Liver (tissue), 7 donors: ENCODE measurements at regions not wholly inside any gene's neighbourhood (a gene's known extent, or its start where the extent isn't known, plus 50 kb on each side); places are given as distances from the start of the nearest gene placed in this dataset.

ENCODE experiments used
- DNase-seq: peaks from one replicate; pipeline ENCODE4 v3.0.0-alpha.2; 2017; ENCODE audit warnings: low spot score
- H3K27ac ChIP-seq, 2 donors: one replicate each; pipeline ENCODE4 v1.7.0; 2013; ENCODE audit warnings: inconsistent platforms in 2 of 2, low read length in 2 of 2, control low read depth in 1 of 2, low read depth in 1 of 2, mild to moderate bottlenecking in 1 of 2
- H3K27me3 ChIP-seq, 4 donors: one replicate each; pipeline versions ENCODE4 v1.6.1 to v1.7.0; 2013; ENCODE audit warnings: low read length in 3 of 4, inconsistent platforms in 1 of 4, mild to moderate bottlenecking in 1 of 4, moderate library complexity in 1 of 4; ENCODE audit not compliant: control insufficient read depth in 4 of 4, insufficient read depth in 4 of 4
- H3K36me3 ChIP-seq, 4 donors: one replicate each; pipeline versions ENCODE4 v1.6.1 to v1.7.0; 2013; ENCODE audit warnings: low read length in 3 of 4, mild to moderate bottlenecking in 3 of 4, low read depth in 1 of 4, moderate library complexity in 1 of 4; ENCODE audit not compliant: control insufficient read depth in 4 of 4, insufficient read depth in 3 of 4
- H3K4me1 ChIP-seq, 4 donors: one replicate each; pipeline versions ENCODE4 v1.6.1 to v1.7.0; 2013; ENCODE audit warnings: low read length in 3 of 4, mild to moderate bottlenecking in 3 of 4, moderate library complexity in 1 of 4; ENCODE audit not compliant: control insufficient read depth in 4 of 4, insufficient read depth in 4 of 4
- H3K4me3 ChIP-seq, 3 donors: one replicate each; pipeline versions ENCODE4 v1.6.1 to v1.7.0; 2013; ENCODE audit warnings: low read length in 3 of 3, control low read depth in 1 of 3, low read depth in 1 of 3, mild to moderate bottlenecking in 1 of 3
- H3K9ac ChIP-seq, 2 donors: one replicate each; pipeline ENCODE4 v1.7.0; 2013; ENCODE audit warnings: low read length in 2 of 2, mild to moderate bottlenecking in 2 of 2, moderate library complexity in 2 of 2, control low read depth in 1 of 2, low read depth in 1 of 2
- H3K9me3 ChIP-seq, 4 donors: one replicate each; pipeline versions ENCODE4 v1.6.1 to v1.7.0; 2013; ENCODE audit warnings: low read length in 3 of 4; ENCODE audit not compliant: control insufficient read depth in 4 of 4
- EGR1 ChIP-seq, 2 donors: IDR thresholded peaks; 2 replicates each; pipeline ENCODE4 v1.6.1; 2016 to 2018; ENCODE audit warnings: antibody characterized with exemption in 2 of 2, low read depth in 2 of 2
- FOXA2 ChIP-seq: IDR thresholded peaks from 2 replicates; pipeline ENCODE4 v1.6.1; 2016; ENCODE audit warnings: antibody characterized with exemption
- GABPA ChIP-seq, 2 donors: IDR thresholded peaks in 1 of 2; conservative IDR thresholded peaks in 1 of 2; 2 replicates each; pipeline ENCODE4 v1.6.1; 2016; ENCODE audit warnings: antibody characterized with exemption in 2 of 2, mild to moderate bottlenecking in 1 of 2, moderate library complexity in 1 of 2
- HNF4A ChIP-seq, 2 donors: conservative IDR thresholded peaks; 2 replicates each; pipeline ENCODE4 v1.6.1; 2016; ENCODE audit warnings: antibody characterized with exemption in 2 of 2, mild to moderate bottlenecking in 2 of 2
- HNF4G ChIP-seq: IDR thresholded peaks from 2 replicates; pipeline ENCODE4 v1.6.1; 2016; ENCODE audit warnings: antibody characterized with exemption
- JUND ChIP-seq, 2 donors: IDR thresholded peaks; 2 replicates each; pipeline ENCODE4 v1.6.1; 2016; ENCODE audit warnings: antibody characterized with exemption in 2 of 2
- RAD21 ChIP-seq, 2 donors: IDR thresholded peaks; 2 replicates each; pipeline ENCODE4 v1.6.1; 2016; ENCODE audit warnings: antibody characterized with exemption in 2 of 2, mild to moderate bottlenecking in 2 of 2
- RXRA ChIP-seq, 2 donors: IDR thresholded peaks; 2 replicates each; pipeline ENCODE4 v1.6.1; 2017 to 2018; ENCODE audit warnings: antibody characterized with exemption in 2 of 2, mild to moderate bottlenecking in 1 of 2
- SP1 ChIP-seq: IDR thresholded peaks from 2 replicates; pipeline ENCODE4 v1.6.1; 2018; ENCODE audit warnings: antibody characterized with exemption, mild to moderate bottlenecking
- YY1 ChIP-seq: IDR thresholded peaks from 2 replicates; pipeline ENCODE4 v1.6.1; 2016; ENCODE audit warnings: antibody characterized with exemption, mild to moderate bottlenecking
- WGBS: extraction: QIAGEN DNeasy Blood & Tissue Kit; methylation state at CpG from one replicate; pipeline ENCODE4 v1.1.7; 2013; 5-methylcytosine and 5-hydroxymethylcytosine counted together
- TF ChIP-seq, protein P1 (sequence below): IDR thresholded peaks from 2 replicates; pipeline ENCODE4 v1.6.1; 2016; ENCODE audit warnings: antibody characterized with exemption
- TF ChIP-seq, protein P2 (sequence below): IDR thresholded peaks from 2 replicates; pipeline ENCODE4 v1.6.1; 2016; ENCODE audit warnings: antibody characterized with exemption
- TF ChIP-seq, protein P3 (sequence below): IDR thresholded peaks from 2 replicates; pipeline ENCODE4 v1.6.1; 2016; ENCODE audit warnings: antibody characterized with exemption, mild to moderate bottlenecking
- TF ChIP-seq, protein P4 (sequence below): IDR thresholded peaks from 2 replicates; pipeline ENCODE4 v1.6.1; 2016; ENCODE audit warnings: antibody characterized with exemption
- donor health status: healthy.
- donor health status: healthy.
- donor health status: healthy.
- donor health status: healthy.

DNA sequence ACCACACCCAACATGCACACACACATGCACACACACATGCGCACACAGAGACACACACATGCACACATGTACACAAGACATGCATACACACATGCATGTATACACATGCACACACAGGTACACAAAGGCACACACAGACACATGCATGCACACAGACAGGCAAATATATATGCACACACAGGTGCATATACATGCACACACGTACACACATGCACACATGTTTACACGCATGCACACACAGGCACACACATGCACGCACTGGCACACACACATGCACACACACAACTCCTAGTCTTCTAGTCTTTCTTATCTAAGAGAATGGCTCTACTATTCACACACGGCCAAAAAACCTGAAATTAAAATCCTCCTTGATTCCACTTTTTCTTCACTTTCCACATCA, 222.7 kb upstream of the PLD5 start:
- no peak overlapping the region for H3K9ac ChIP-seq
- no peak overlapping the region for H3K27ac ChIP-seq
- no peaks in the 10 kb centered on the region for H3K4me1 ChIP-seq
- H3K36me3 ChIP-seq: no peaks in the 10 kb centered on the region
- no peaks in the 10 kb centered on the region for H3K27me3 ChIP-seq
- no peak for DNase-seq
- WGBS: 79% methylated on average over 5 of the region's 5 CpGs
- TF ChIP-seq, protein P1, sequence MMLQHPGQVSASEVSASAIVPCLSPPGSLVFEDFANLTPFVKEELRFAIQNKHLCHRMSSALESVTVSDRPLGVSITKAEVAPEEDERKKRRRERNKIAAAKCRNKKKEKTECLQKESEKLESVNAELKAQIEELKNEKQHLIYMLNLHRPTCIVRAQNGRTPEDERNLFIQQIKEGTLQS: no peak
- TF ChIP-seq GABPA (IDR thresholded peaks at IDR 0.05 in 1 of 2, conservative IDR thresholded peaks at IDR 0.05 in 1 of 2) (no peak), RAD21 (IDR thresholded peaks at IDR 0.05) (no peak), HNF4A (conservative IDR thresholded peaks at IDR 0.05) (no peak)
- TF ChIP-seq, protein P2, sequence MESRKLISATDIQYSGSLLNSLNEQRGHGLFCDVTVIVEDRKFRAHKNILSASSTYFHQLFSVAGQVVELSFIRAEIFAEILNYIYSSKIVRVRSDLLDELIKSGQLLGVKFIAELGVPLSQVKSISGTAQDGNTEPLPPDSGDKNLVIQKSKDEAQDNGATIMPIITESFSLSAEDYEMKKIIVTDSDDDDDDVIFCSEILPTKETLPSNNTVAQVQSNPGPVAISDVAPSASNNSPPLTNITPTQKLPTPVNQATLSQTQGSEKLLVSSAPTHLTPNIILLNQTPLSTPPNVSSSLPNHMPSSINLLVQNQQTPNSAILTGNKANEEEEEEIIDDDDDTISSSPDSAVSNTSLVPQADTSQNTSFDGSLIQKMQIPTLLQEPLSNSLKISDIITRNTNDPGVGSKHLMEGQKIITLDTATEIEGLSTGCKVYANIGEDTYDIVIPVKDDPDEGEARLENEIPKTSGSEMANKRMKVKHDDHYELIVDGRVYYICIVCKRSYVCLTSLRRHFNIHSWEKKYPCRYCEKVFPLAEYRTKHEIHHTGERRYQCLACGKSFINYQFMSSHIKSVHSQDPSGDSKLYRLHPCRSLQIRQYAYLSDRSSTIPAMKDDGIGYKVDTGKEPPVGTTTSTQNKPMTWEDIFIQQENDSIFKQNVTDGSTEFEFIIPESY: no peak
- no peaks in the 10 kb centered on the region for H3K9me3 ChIP-seq
- no peak overlapping the region for H3K4me3 ChIP-seq

DNA sequence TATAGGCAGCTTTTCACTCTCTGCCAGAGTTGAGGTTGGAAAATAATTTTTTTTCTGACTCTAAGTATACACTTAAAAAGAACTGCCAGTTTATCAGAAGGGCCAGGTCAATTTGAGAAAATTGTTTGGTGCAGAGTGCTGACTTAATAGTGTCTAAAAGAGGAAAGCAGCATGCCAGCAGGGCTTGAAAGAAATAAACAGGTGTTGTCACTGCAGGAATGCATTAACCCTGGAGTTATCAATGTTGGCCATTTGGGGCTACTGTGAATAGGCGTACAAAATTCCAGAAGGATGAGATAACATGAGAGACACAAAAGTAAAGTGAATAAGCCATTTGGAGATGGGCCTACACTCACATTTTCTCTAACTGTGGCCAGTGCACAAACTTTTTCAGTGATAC, 220.6 kb upstream of the PLD5 start:
- H3K9ac ChIP-seq: no peak overlapping the region
- H3K36me3 ChIP-seq: no peaks in the 10 kb centered on the region
- no peak for DNase-seq
- TF ChIP-seq YY1 (no peak), EGR1 (IDR thresholded peaks at IDR 0.05; ENCODE audit: low read depth in 2 of 2) (no peak), RXRA (IDR thresholded peaks at IDR 0.05) (no peak), HNF4G (no peak), FOXA2 (no peak), GABPA (IDR thresholded peaks at IDR 0.05 in 1 of 2, conservative IDR thresholded peaks at IDR 0.05 in 1 of 2) (no peak), SP1 (no peak), JUND (IDR thresholded peaks at IDR 0.05) (no peak)
- TF ChIP-seq, protein P3, sequence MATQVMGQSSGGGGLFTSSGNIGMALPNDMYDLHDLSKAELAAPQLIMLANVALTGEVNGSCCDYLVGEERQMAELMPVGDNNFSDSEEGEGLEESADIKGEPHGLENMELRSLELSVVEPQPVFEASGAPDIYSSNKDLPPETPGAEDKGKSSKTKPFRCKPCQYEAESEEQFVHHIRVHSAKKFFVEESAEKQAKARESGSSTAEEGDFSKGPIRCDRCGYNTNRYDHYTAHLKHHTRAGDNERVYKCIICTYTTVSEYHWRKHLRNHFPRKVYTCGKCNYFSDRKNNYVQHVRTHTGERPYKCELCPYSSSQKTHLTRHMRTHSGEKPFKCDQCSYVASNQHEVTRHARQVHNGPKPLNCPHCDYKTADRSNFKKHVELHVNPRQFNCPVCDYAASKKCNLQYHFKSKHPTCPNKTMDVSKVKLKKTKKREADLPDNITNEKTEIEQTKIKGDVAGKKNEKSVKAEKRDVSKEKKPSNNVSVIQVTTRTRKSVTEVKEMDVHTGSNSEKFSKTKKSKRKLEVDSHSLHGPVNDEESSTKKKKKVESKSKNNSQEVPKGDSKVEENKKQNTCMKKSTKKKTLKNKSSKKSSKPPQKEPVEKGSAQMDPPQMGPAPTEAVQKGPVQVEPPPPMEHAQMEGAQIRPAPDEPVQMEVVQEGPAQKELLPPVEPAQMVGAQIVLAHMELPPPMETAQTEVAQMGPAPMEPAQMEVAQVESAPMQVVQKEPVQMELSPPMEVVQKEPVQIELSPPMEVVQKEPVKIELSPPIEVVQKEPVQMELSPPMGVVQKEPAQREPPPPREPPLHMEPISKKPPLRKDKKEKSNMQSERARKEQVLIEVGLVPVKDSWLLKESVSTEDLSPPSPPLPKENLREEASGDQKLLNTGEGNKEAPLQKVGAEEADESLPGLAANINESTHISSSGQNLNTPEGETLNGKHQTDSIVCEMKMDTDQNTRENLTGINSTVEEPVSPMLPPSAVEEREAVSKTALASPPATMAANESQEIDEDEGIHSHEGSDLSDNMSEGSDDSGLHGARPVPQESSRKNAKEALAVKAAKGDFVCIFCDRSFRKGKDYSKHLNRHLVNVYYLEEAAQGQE: no peak
- TF ChIP-seq, protein P2: no peak
- TF ChIP-seq, protein P4, sequence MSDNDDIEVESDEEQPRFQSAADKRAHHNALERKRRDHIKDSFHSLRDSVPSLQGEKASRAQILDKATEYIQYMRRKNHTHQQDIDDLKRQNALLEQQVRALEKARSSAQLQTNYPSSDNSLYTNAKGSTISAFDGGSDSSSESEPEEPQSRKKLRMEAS: no peak
- TF ChIP-seq, protein P1: no peak
- no peak overlapping the region for H3K27ac ChIP-seq
- no peaks in the 10 kb centered on the region for H3K27me3 ChIP-seq
- no peak overlapping the region for H3K4me3 ChIP-seq
- WGBS: 42% methylated on average over 1 of the region's 1 CpG
- H3K9me3 ChIP-seq: peaks cover 0 to 1% (median 0%) of the 10 kb centered on the region in 4 donors
- no peaks in the 10 kb centered on the region for H3K4me1 ChIP-seq
